22Rv1 (cell line): ENCODE measurements at regions not wholly inside any gene's neighbourhood (a gene's known extent, or its start where the extent isn't known, plus 50 kb on each side); places are given as distances from the start of the nearest gene placed in this dataset.

ENCODE experiments used
- H3K27ac ChIP-seq: fragments of 450-650 bp; 2 replicates; pipeline ENCODE4 v1.5.1; 2017
- CTCF ChIP-seq: fragments of 450-650 bp; IDR thresholded peaks from 2 replicates; pipeline ENCODE4 v1.5.1; 2017; ENCODE audit warnings: mild to moderate bottlenecking
- ZFX ChIP-seq: fragments of 450-650 bp; IDR thresholded peaks from 2 replicates; pipeline ENCODE4 v1.6.1; 2017; ENCODE audit warnings: antibody characterized with exemption, borderline replicate concordance

DNA sequence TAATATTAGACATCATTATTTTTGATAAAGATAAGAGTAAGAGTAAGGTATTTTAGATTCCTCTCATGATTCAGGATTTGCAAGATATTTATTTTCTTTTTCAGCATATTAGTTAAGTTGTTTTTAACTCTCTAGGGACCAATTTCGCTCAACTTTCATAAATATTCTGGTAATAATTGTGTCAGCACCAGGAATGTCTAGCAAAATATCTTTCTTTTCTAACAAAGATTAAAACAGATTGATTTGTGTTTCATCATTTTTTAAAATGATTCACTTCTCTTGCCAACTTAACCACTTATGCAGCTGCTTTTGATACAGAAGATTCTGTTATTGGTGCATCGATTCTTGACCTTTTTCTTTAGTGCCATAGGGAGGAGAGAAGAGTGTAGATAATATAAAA lies 172.8 kb upstream of the PTGFR start:
- TF ChIP-seq ZFX, result no peak
- TF ChIP-seq CTCF, result no peak
- no peak overlapping the region for H3K27ac ChIP-seq

- H3K27ac ChIP-seq, result no peak overlapping the region
- TF ChIP-seq CTCF (no peak), ZFX (no peak)
Measured at GRCh38 chr1:78319603-78320002, 171.2 kb upstream of the PTGFR start.

DNA sequence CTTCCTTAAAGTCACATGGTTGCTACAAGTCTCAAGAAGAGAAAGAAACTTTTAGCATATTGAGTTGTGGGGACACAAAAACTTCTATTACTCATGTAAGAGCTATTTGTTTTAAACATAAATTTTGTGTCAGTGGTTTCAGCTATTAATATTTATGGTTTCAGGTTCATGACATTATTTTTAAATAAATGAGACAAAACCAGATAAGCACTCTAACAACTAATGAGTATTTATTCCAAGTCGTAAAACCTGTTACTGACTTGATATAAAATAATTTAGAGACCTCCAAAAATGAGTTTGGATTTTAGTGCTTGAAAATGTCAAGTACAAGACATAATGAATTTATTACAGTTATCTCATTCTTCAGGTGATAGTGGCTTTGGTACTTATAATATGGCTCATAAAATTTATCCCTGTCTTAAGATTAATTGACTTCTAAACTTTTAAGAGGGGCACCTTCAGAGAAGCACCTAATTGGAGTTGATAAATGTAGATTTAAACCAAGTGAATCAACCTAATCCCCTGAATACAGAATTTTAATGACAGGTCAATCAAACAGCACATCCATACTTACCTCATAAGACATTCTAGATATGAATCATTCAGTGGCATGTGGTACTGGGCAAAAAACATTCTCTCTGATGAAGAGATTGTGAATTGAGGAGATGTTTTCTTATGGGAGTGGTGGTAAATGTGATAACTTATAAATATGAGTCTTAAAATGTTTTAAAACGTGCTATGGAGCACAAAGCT lies 167.7 kb upstream of the PTGFR start:
- TF ChIP-seq CTCF, result no peak
- TF ChIP-seq ZFX, result no peak

GRCh38 chr1:78325293-78325692 lies 165.5 kb upstream of the PTGFR start:
- TF ChIP-seq CTCF, result no peak
- no peak for TF ChIP-seq ZFX
- H3K27ac ChIP-seq, result no peak overlapping the region

More for the DNA sequence above, 167.7 kb upstream of the PTGFR start:
- no peak overlapping the region for H3K27ac ChIP-seq

GRCh38 chr1:78329475-78329874 lies 161.3 kb upstream of the PTGFR start:
- no peak for TF ChIP-seq ZFX
- TF ChIP-seq CTCF, result no peak
- no peak overlapping the region for H3K27ac ChIP-seq

GRCh38 chr1:78331799-78332198 lies 159.0 kb upstream of the PTGFR start:
- no peak for TF ChIP-seq CTCF
- TF ChIP-seq ZFX, result no peak
- H3K27ac ChIP-seq, result no peak overlapping the region

DNA sequence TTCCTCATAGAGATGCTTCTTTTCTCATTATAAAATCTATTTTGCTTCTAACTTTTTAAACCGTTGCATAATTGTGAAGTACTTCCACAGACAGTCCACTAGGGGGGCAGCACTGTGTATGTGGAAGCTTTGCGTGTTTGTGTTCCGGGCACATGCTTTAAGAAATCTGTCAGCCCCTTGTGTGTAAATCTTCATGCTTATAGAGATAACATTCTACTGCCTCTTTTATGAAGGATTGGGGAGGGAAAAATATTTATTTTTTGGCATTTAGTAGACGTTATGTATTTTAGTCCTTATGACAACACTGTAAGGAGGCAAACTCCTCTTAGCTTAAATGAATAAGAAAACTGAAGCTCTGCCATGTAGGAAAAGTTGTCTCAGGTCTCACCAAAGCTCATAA lies 157.3 kb upstream of the PTGFR start:
- no peak overlapping the region for H3K27ac ChIP-seq
- no peak for TF ChIP-seq ZFX
- peak; percentile 85 for TF ChIP-seq CTCF
